HUES48 (cell line): ENCODE measurements at regions not wholly inside any gene's neighbourhood (a gene's known extent, or its start where the extent isn't known, plus 50 kb on each side); places are given as distances from the start of the nearest gene placed in this dataset.
A peak's percentile ranks its signal among the peaks of the same experiment; 100 is the strongest.

ENCODE experiments used
- H3K27ac ChIP-seq: one replicate; pipeline ENCODE4 v1.7.0; 2013; ENCODE audit warnings: low read depth, low read length, inconsistent platforms
- H3K27me3 ChIP-seq: 2 replicates; pipeline ENCODE4 v1.6.1; 2013; ENCODE audit warnings: mild to moderate bottlenecking, low read length; ENCODE audit not compliant: control insufficient read depth, insufficient read depth
- H3K36me3 ChIP-seq: 2 replicates; pipeline ENCODE4 v1.6.1; 2013; ENCODE audit warnings: low read length; ENCODE audit not compliant: control insufficient read depth, insufficient read depth
- H3K4me1 ChIP-seq: 2 replicates; pipeline ENCODE4 v1.6.1; 2013; ENCODE audit warnings: mild to moderate bottlenecking, low read length; ENCODE audit not compliant: control insufficient read depth, insufficient read depth
- H3K4me3 ChIP-seq: 2 replicates; pipeline ENCODE4 v1.5.1; 2013; ENCODE audit warnings: mild to moderate bottlenecking, low read depth, low read length
- H3K9ac ChIP-seq: 2 replicates; pipeline ENCODE4 v1.6.1; 2013; ENCODE audit warnings: mild to moderate bottlenecking, low read depth, low read length, moderate library complexity
- H3K9me3 ChIP-seq: 2 replicates; pipeline ENCODE4 v1.6.1; 2013; ENCODE audit warnings: low read length; ENCODE audit not compliant: control insufficient read depth, insufficient read depth

GRCh38 chrX:7409866-7410265, 261.9 kb upstream of the PUDP start:
- no peaks in the 10 kb centered on the region for H3K36me3 ChIP-seq
- no peak overlapping the region for H3K27ac ChIP-seq
- no peaks in the 10 kb centered on the region for H3K4me1 ChIP-seq
- H3K27me3 ChIP-seq = no peaks in the 10 kb centered on the region
- no peak overlapping the region for H3K4me3 ChIP-seq
- no peak overlapping the region for H3K9ac ChIP-seq
- H3K9me3 ChIP-seq = no peaks in the 10 kb centered on the region

GRCh38 chrX:7399373-7399772, 251.4 kb upstream of the PUDP start:
- H3K9me3 ChIP-seq = no peaks in the 10 kb centered on the region
- no peaks in the 10 kb centered on the region for H3K36me3 ChIP-seq
- H3K27me3 ChIP-seq = peaks cover 4% of the 10 kb centered on the region; the same call in 1 of the 2 replicates
- no peaks in the 10 kb centered on the region for H3K4me1 ChIP-seq
- no peak overlapping the region for H3K4me3 ChIP-seq
- H3K9ac ChIP-seq = no peak overlapping the region
- H3K27ac ChIP-seq = no peak overlapping the region

DNA sequence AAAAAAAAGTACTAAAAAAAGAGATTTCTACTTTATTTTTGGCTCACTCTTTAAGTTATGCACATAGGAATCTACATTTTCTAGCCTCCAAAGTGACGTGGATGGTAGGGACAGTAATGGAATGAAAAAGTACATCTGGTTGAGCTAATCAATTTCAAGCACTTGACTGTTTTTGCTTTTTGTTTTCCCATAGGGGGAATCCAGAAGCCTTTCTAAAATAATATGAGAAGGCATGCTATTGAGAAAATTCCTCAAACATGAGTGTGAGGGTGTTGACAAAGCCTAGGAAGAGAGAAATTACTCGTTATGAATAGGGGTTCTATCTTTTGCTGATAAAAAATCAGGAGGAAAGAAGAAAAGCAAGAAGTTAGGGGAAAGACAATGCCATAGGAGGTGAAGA, 242.5 kb upstream of the PUDP start:
- no peaks in the 10 kb centered on the region for H3K4me1 ChIP-seq
- no peaks in the 10 kb centered on the region for H3K9me3 ChIP-seq
- no peak overlapping the region for H3K9ac ChIP-seq
- no peak overlapping the region for H3K4me3 ChIP-seq
- H3K36me3 ChIP-seq = no peaks in the 10 kb centered on the region
- H3K27ac ChIP-seq = no peak overlapping the region
- 0 out of 2 replicates have a peak, but pooled peaks cover 4% of the 10 kb centered on the region for H3K27me3 ChIP-seq

GRCh38 chrX:7389576-7389975, 241.6 kb upstream of the PUDP start:
- 0 out of 2 replicates have a peak, but pooled peaks cover under 1% of the 10 kb centered on the region for H3K27me3 ChIP-seq
- no peaks in the 10 kb centered on the region for H3K4me1 ChIP-seq
- H3K4me3 ChIP-seq = no peak overlapping the region
- no peak overlapping the region for H3K9ac ChIP-seq
- H3K27ac ChIP-seq = no peak overlapping the region
- no peaks in the 10 kb centered on the region for H3K36me3 ChIP-seq
- H3K9me3 ChIP-seq = no peaks in the 10 kb centered on the region

- Histone ChIP-seq H3K4me1 (no peaks in the 10 kb centered on the region), H3K27me3 (0 out of 2 replicates have a peak, but pooled peaks cover 3% of the 10 kb centered on the region), H3K27ac (no peak overlapping the region), H3K36me3 (no peaks in the 10 kb centered on the region), H3K9ac (no peak overlapping the region), H3K4me3 (no peak overlapping the region), H3K9me3 (no peaks in the 10 kb centered on the region)
Measured at GRCh38 chrX:7385131-7385530, 237.2 kb upstream of the PUDP start.

DNA sequence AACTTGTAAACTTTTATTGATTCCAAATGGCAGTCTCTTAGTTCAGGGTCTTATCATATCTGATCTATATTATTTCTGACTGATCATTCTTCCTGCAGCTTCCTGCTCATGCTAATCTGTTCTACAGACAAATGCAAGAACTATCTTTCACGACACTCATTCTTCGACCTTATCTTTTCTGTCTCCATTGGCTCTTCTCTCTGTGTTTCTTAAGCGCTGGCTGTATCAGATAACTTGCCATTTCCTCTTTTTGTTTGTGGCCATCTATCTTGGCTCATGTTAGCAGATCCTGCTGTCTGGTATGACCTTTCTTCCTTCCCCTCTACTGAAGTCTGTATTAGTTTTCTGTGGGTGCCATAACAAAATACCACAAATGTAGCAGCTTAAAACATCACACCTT, 230.5 kb upstream of the PUDP start:
- Histone ChIP-seq H3K27ac (no peak overlapping the region), H3K4me3 (no peak overlapping the region), H3K9me3 (peaks cover 16% of the 10 kb centered on the region), H3K4me1 (no peaks in the 10 kb centered on the region), H3K9ac (no peak overlapping the region), H3K27me3 (0 out of 2 replicates have a peak, but pooled peaks cover 3% of the 10 kb centered on the region), H3K36me3 (no peaks in the 10 kb centered on the region)

GRCh38 chrX:7372825-7373525, 225.0 kb upstream of the PUDP start:
- H3K4me3 ChIP-seq = no peak overlapping the region
- H3K4me1 ChIP-seq = no peaks in the 10 kb centered on the region
- H3K27ac ChIP-seq = no peak overlapping the region
- H3K36me3 ChIP-seq = no peaks in the 10 kb centered on the region
- peaks cover 24% of the 10 kb centered on the region for H3K9me3 ChIP-seq
- H3K27me3 ChIP-seq = no peaks in the 10 kb centered on the region
- no peak overlapping the region for H3K9ac ChIP-seq

DNA sequence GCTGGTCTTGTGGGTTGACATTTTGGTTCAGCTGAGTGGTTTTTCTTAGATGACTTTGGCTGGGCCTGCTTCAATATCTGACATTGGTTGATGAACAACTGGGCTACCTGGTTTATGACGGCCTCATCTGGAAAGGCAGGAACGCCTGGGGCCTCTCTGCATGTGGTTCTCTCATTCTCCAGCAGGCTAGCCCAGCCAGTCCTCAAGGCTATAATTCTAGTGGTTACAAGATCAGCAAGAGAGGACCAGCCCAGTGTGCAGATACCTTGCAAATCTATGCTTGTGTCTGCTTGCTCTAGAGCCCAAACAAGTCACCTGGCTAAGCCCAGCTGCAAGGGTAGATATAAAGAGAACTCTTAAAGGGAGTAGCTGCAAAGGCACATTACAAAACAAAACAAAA, 214.2 kb upstream of the PUDP start:
- Histone ChIP-seq H3K9ac (no peak overlapping the region), H3K4me1 (peaks cover 5% of the 10 kb centered on the region; the same call in 1 of the 2 replicates), H3K4me3 (no peak overlapping the region), H3K9me3 (no peaks in the 10 kb centered on the region), H3K27ac (no peak overlapping the region), H3K27me3 (no peaks in the 10 kb centered on the region), H3K36me3 (no peaks in the 10 kb centered on the region)

- no peak overlapping the region for H3K27ac ChIP-seq
- H3K9ac ChIP-seq = no peak overlapping the region
- no peaks in the 10 kb centered on the region for H3K36me3 ChIP-seq
- no peaks in the 10 kb centered on the region for H3K27me3 ChIP-seq
- H3K4me3 ChIP-seq = peak overlapping the region; percentile 17; the same call in 1 of the 2 replicates
- H3K9me3 ChIP-seq = no peaks in the 10 kb centered on the region
- peaks cover 37% of the 10 kb centered on the region for H3K4me1 ChIP-seq
Measured at GRCh38 chrX:7351926-7352325, 204.0 kb upstream of the PUDP start.

DNA sequence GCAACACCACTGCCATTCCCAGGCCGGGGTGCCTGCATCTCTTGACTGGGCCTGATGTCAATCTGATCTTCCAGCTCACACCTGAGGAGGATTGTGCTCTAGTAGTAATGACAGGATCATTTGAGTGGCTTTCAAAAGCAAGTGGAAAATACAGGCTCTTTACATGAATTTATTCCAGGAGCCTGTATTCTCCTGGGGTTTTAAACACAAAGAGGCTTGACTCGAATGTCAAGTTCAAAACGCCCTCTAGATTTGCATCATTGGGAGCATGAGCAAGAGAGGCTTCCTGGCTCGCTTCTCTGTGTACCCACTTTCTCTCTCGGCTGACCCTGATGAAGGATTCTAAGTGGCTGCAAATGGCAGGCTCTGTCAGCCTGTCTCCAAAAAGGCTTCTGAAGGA, 199.5 kb upstream of the PUDP start:
- peaks cover 22% of the 10 kb centered on the region for H3K4me1 ChIP-seq
- H3K4me3 ChIP-seq = no peak overlapping the region
- H3K36me3 ChIP-seq = no peaks in the 10 kb centered on the region
- no peak overlapping the region for H3K27ac ChIP-seq
- H3K27me3 ChIP-seq = no peaks in the 10 kb centered on the region
- H3K9ac ChIP-seq = no peak overlapping the region
- no peaks in the 10 kb centered on the region for H3K9me3 ChIP-seq

- no peaks in the 10 kb centered on the region for H3K9me3 ChIP-seq
- H3K27ac ChIP-seq = no peak overlapping the region
- H3K4me3 ChIP-seq = no peak overlapping the region
- no peaks in the 10 kb centered on the region for H3K27me3 ChIP-seq
- no peak overlapping the region for H3K9ac ChIP-seq
- peaks cover 8% of the 10 kb centered on the region for H3K4me1 ChIP-seq
- no peaks in the 10 kb centered on the region for H3K36me3 ChIP-seq
Measured at GRCh38 chrX:7346021-7346420, 198.1 kb upstream of the PUDP start.
